ENCODE measurements at regions not wholly inside any gene's neighbourhood (a gene's known extent, or its start where the extent isn't known, plus 50 kb on each side); places are given as distances from the start of the nearest gene placed in this dataset.

DNA sequence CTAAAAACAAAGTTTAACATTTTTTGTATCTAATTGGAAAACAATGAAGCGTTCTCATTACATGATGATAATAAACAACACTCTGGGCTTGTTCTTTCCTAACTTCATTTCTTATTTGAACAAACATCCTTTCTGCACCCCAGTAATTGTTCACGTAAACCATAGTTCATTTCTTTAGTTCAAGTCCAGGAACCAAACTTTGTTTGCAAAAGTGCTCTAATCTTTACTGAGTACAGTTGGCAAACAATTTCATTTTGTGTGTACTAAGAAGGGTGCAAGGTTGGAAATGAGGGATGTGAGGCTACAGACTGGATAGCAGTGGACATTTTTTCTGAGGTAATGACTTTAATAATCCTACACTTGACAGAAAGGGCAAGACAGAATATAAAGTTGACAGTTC, 113.5 kb downstream of the NREP start:
- TF ChIP-seq MTA3 (CRISPR knock-in tag; IDR thresholded peaks at IDR 0.05) (no peak), NR1H2 (CRISPR knock-in tag; IDR thresholded peaks at IDR 0.05; ENCODE audit: borderline replicate concordance, low read depth) (no peak), ETV6 (CRISPR knock-in tag; conservative IDR thresholded peaks at IDR 0.05) (no peak), ZNF777 (CRISPR knock-in tag; IDR thresholded peaks at IDR 0.05) (no peak), CBX1 (IDR thresholded peaks at IDR 0.05; ENCODE audit: low read depth) (no peak), ZNF432 (CRISPR knock-in tag; IDR thresholded peaks at IDR 0.05; ENCODE audit: borderline replicate concordance) (no peak), MAFG (CRISPR knock-in tag; IDR thresholded peaks at IDR 0.05) (no peak)
- TF ChIP-seq, protein P1, sequence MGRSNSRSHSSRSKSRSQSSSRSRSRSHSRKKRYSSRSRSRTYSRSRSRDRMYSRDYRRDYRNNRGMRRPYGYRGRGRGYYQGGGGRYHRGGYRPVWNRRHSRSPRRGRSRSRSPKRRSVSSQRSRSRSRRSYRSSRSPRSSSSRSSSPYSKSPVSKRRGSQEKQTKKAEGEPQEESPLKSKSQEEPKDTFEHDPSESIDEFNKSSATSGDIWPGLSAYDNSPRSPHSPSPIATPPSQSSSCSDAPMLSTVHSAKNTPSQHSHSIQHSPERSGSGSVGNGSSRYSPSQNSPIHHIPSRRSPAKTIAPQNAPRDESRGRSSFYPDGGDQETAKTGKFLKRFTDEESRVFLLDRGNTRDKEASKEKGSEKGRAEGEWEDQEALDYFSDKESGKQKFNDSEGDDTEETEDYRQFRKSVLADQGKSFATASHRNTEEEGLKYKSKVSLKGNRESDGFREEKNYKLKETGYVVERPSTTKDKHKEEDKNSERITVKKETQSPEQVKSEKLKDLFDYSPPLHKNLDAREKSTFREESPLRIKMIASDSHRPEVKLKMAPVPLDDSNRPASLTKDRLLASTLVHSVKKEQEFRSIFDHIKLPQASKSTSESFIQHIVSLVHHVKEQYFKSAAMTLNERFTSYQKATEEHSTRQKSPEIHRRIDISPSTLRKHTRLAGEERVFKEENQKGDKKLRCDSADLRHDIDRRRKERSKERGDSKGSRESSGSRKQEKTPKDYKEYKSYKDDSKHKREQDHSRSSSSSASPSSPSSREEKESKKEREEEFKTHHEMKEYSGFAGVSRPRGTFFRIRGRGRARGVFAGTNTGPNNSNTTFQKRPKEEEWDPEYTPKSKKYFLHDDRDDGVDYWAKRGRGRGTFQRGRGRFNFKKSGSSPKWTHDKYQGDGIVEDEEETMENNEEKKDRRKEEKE (IDR thresholded peaks at IDR 0.05): no peak
- TF ChIP-seq, protein P2, sequence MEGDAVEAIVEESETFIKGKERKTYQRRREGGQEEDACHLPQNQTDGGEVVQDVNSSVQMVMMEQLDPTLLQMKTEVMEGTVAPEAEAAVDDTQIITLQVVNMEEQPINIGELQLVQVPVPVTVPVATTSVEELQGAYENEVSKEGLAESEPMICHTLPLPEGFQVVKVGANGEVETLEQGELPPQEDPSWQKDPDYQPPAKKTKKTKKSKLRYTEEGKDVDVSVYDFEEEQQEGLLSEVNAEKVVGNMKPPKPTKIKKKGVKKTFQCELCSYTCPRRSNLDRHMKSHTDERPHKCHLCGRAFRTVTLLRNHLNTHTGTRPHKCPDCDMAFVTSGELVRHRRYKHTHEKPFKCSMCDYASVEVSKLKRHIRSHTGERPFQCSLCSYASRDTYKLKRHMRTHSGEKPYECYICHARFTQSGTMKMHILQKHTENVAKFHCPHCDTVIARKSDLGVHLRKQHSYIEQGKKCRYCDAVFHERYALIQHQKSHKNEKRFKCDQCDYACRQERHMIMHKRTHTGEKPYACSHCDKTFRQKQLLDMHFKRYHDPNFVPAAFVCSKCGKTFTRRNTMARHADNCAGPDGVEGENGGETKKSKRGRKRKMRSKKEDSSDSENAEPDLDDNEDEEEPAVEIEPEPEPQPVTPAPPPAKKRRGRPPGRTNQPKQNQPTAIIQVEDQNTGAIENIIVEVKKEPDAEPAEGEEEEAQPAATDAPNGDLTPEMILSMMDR (CRISPR knock-in tag; IDR thresholded peaks at IDR 0.05): no peak
- TF ChIP-seq, protein P3, sequence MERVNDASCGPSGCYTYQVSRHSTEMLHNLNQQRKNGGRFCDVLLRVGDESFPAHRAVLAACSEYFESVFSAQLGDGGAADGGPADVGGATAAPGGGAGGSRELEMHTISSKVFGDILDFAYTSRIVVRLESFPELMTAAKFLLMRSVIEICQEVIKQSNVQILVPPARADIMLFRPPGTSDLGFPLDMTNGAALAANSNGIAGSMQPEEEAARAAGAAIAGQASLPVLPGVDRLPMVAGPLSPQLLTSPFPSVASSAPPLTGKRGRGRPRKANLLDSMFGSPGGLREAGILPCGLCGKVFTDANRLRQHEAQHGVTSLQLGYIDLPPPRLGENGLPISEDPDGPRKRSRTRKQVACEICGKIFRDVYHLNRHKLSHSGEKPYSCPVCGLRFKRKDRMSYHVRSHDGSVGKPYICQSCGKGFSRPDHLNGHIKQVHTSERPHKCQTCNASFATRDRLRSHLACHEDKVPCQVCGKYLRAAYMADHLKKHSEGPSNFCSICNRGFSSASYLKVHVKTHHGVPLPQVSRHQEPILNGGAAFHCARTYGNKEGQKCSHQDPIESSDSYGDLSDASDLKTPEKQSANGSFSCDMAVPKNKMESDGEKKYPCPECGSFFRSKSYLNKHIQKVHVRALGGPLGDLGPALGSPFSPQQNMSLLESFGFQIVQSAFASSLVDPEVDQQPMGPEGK (CRISPR knock-in tag; IDR thresholded peaks at IDR 0.05): no peak
- TF ChIP-seq, protein P4, sequence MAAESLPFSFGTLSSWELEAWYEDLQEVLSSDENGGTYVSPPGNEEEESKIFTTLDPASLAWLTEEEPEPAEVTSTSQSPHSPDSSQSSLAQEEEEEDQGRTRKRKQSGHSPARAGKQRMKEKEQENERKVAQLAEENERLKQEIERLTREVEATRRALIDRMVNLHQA (CRISPR knock-in tag; IDR thresholded peaks at IDR 0.05): no peak
- TF ChIP-seq, protein P5, sequence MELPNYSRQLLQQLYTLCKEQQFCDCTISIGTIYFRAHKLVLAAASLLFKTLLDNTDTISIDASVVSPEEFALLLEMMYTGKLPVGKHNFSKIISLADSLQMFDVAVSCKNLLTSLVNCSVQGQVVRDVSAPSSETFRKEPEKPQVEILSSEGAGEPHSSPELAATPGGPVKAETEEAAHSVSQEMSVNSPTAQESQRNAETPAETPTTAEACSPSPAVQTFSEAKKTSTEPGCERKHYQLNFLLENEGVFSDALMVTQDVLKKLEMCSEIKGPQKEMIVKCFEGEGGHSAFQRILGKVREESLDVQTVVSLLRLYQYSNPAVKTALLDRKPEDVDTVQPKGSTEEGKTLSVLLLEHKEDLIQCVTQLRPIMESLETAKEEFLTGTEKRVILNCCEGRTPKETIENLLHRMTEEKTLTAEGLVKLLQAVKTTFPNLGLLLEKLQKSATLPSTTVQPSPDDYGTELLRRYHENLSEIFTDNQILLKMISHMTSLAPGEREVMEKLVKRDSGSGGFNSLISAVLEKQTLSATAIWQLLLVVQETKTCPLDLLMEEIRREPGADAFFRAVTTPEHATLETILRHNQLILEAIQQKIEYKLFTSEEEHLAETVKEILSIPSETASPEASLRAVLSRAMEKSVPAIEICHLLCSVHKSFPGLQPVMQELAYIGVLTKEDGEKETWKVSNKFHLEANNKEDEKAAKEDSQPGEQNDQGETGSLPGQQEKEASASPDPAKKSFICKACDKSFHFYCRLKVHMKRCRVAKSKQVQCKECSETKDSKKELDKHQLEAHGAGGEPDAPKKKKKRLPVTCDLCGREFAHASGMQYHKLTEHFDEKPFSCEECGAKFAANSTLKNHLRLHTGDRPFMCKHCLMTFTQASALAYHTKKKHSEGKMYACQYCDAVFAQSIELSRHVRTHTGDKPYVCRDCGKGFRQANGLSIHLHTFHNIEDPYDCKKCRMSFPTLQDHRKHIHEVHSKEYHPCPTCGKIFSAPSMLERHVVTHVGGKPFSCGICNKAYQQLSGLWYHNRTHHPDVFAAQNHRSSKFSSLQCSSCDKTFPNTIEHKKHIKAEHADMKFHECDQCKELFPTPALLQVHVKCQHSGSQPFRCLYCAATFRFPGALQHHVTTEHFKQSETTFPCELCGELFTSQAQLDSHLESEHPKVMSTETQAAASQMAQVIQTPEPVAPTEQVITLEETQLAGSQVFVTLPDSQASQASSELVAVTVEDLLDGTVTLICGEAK (IDR thresholded peaks at IDR 0.05): no peak
- TF ChIP-seq, protein P5 (CRISPR knock-in tag; IDR thresholded peaks at IDR 0.05): no peak
